Endothelial cell (in vitro differentiated cells): ENCODE measurements at regions not wholly inside any gene's neighbourhood (a gene's known extent, or its start where the extent isn't known, plus 50 kb on each side); places are given as distances from the start of the nearest gene placed in this dataset.

ENCODE experiments used
- DNase-seq: peaks from one replicate; pipeline ENCODE4 v3.0.0; 2021; ENCODE audit warnings: low spot score
- H3K27ac Mint-ChIP-seq: one replicate; pipeline ENCODE4 v1.8.0; 2021; ENCODE audit warnings: mixed read lengths, inconsistent platforms; ENCODE audit not compliant: unreplicated experiment
- H3K27me3 Mint-ChIP-seq: one replicate; pipeline ENCODE4 v1.8.0; 2021; ENCODE audit warnings: mild to moderate bottlenecking, moderate library complexity, mixed read lengths, inconsistent platforms; ENCODE audit not compliant: unreplicated experiment
- H3K36me3 Mint-ChIP-seq: one replicate; pipeline ENCODE4 v1.8.0; 2021; ENCODE audit warnings: mild to moderate bottlenecking, low read depth, mixed read lengths, inconsistent platforms; ENCODE audit not compliant: unreplicated experiment
- H3K4me1 Mint-ChIP-seq: one replicate; pipeline ENCODE4 v1.8.0; 2021; ENCODE audit warnings: mild to moderate bottlenecking, mixed read lengths, inconsistent platforms; ENCODE audit not compliant: unreplicated experiment
- H3K4me3 Mint-ChIP-seq: one replicate; pipeline ENCODE4 v1.8.0; 2021; ENCODE audit warnings: mild to moderate bottlenecking, mixed read lengths, inconsistent platforms; ENCODE audit not compliant: unreplicated experiment
- H3K9me3 Mint-ChIP-seq: one replicate; pipeline ENCODE4 v1.8.0; 2021; ENCODE audit warnings: mixed read lengths, inconsistent platforms; ENCODE audit not compliant: unreplicated experiment
- CTCF ChIP-seq: fragments of 200-600 bp; sonication (generic); IDR thresholded peaks from one replicate; pipeline ENCODE4 v1.5.0; 2021; ENCODE audit warnings: antibody characterized with exemption; ENCODE audit not compliant: unreplicated experiment

GRCh38 chr5:85293145-85293785 is 908.6 kb upstream of the EDIL3 start:
- Mint-ChIP-seq H3K36me3 (no peaks in the 10 kb centered on the region), H3K4me3 (no peak overlapping the region), H3K4me1 (no peaks in the 10 kb centered on the region), H3K27me3 (no peaks in the 10 kb centered on the region), H3K9me3 (no peaks in the 10 kb centered on the region), H3K27ac (no peak overlapping the region)
- no peak for TF ChIP-seq CTCF
- DNase-seq, result no peak

- Mint-ChIP-seq H3K27ac (no peak overlapping the region), H3K9me3 (no peaks in the 10 kb centered on the region), H3K27me3 (no peaks in the 10 kb centered on the region), H3K4me3 (no peak overlapping the region), H3K4me1 (no peaks in the 10 kb centered on the region), H3K36me3 (no peaks in the 10 kb centered on the region)
- DNase-seq, result no peak
- no peak for TF ChIP-seq CTCF
These were observed 919.8 kb upstream of the EDIL3 start for GRCh38 chr5:85304524-85304923.

- DNase-seq, result no peak
- H3K9me3 Mint-ChIP-seq, result no peaks in the 10 kb centered on the region
- no peak overlapping the region for H3K27ac Mint-ChIP-seq
- H3K27me3 Mint-ChIP-seq, result no peaks in the 10 kb centered on the region
- TF ChIP-seq CTCF, result no peak
- no peaks in the 10 kb centered on the region for H3K4me1 Mint-ChIP-seq
- no peaks in the 10 kb centered on the region for H3K36me3 Mint-ChIP-seq
- no peak overlapping the region for H3K4me3 Mint-ChIP-seq
These were observed 921.1 kb upstream of the EDIL3 start for GRCh38 chr5:85305766-85306165.

GRCh38 chr5:85311536-85311935 is 926.9 kb upstream of the EDIL3 start:
- Mint-ChIP-seq H3K27me3 (no peaks in the 10 kb centered on the region), H3K4me1 (no peaks in the 10 kb centered on the region), H3K36me3 (no peaks in the 10 kb centered on the region), H3K27ac (no peak overlapping the region), H3K4me3 (no peak overlapping the region), H3K9me3 (no peaks in the 10 kb centered on the region)
- TF ChIP-seq CTCF, result no peak
- no peak for DNase-seq

GRCh38 chr5:85320495-85320894 is 935.8 kb upstream of the EDIL3 start:
- Mint-ChIP-seq H3K36me3 (no peaks in the 10 kb centered on the region), H3K4me3 (no peak overlapping the region), H3K9me3 (no peaks in the 10 kb centered on the region), H3K4me1 (peaks cover 7% of the 10 kb centered on the region), H3K27me3 (no peaks in the 10 kb centered on the region), H3K27ac (no peak overlapping the region)
- DNase-seq, result peak; percentile 8
- no peak for TF ChIP-seq CTCF
